Stomach (tissue), 8 donors: ENCODE measurements at regions not wholly inside any gene's neighbourhood (a gene's known extent, or its start where the extent isn't known, plus 50 kb on each side); places are given as distances from the start of the nearest gene placed in this dataset.

ENCODE experiments used
- DNase-seq, 2 donors: peaks; one replicate each; pipeline versions ENCODE4 v3.0.0 to v3.0.0-alpha.2; 2013 to 2019
- H3K27ac ChIP-seq, 5 donors: fragments of 200-600 bp in 4 of 5; sonication (generic) in 4 of 5; one replicate each; pipeline ENCODE4 v1.5.1; 2013 to 2019; ENCODE audit warnings: mild to moderate bottlenecking in 1 of 5, moderate library complexity in 1 of 5
- H3K27me3 ChIP-seq, 3 donors: fragments of 200-600 bp; sonication (generic); one replicate each; pipeline ENCODE4 v1.5.1; 2017 to 2019; ENCODE audit warnings: mixed run types in 1 of 3
- H3K36me3 ChIP-seq, 4 donors: fragments of 200-600 bp; sonication (generic); 1 replicate in 3 of 4; 2 replicates in 1 of 4; pipeline ENCODE4 v1.5.1; 2016 to 2019
- H3K4me1 ChIP-seq, 4 donors: fragments of 200-600 bp; sonication (generic); one replicate each; pipeline ENCODE4 v1.5.1; 2016 to 2019
- H3K4me3 ChIP-seq, 4 donors: fragments of 200-600 bp; sonication (generic) in 3 of 4; one replicate each; pipeline ENCODE4 v1.5.1; 2016 to 2019; ENCODE audit warnings: mild to moderate bottlenecking in 1 of 4
- H3K9me3 ChIP-seq, 4 donors: fragments of 200-600 bp; sonication (generic); one replicate each; pipeline ENCODE4 v1.5.1; 2016 to 2019
- EP300 ChIP-seq: sonication (generic); formaldehyde crosslinking; IDR thresholded peaks from one replicate; pipeline ENCODE4 v1.6.1; 2017; ENCODE audit warnings: antibody characterized with exemption
- POLR2A ChIP-seq, 4 donors: fragments of 450-650 bp; IDR thresholded peaks; one replicate each; pipeline ENCODE4 v1.6.1; 2016; ENCODE audit warnings: antibody characterized with exemption in 4 of 4, control low read depth in 2 of 4, mild to moderate bottlenecking in 1 of 4, moderate library complexity in 1 of 4
- POLR2AphosphoS5 ChIP-seq, 3 donors: sonication (generic); formaldehyde crosslinking; IDR thresholded peaks; one replicate each; pipeline ENCODE4 v1.6.1; 2016; ENCODE audit warnings: antibody characterized with exemption in 3 of 3
- whole genome bisulfite sequencing, 5 donors: extraction: QIAGEN DNeasy Blood & Tissue Kit in 3 of 5; methylation state at CpG; one replicate each; pipeline versions ENCODE4 v1.1.5 to v1.1.7; 2013 to 2018; 5-methylcytosine and 5-hydroxymethylcytosine counted together
- intact Hi-C: fragments of 100-400 bp; cut with DNase I; formaldehyde crosslinking; loops from one replicate; pipeline ENCODE4 v1.15.1; 2023; ENCODE audit warnings: low total_unique reads
- TF ChIP-seq, protein P1 (sequence below), 7 experiments: fragments of 450-650 bp in 4 of 7; fragments of 200-600 bp in 3 of 7; sonication (generic) in 3 of 7; IDR thresholded peaks; one replicate each; pipeline ENCODE4 v1.5.1; 2016 to 2019; ENCODE audit warnings: antibody characterized with exemption in 7 of 7, control low read depth in 2 of 7, mild to moderate bottlenecking in 1 of 7
- donor health status: healthy with polysubstance abuse.
- donor health status: Bipolar disorder and iron deficiency.
- donor health status: healthy.

DNA sequence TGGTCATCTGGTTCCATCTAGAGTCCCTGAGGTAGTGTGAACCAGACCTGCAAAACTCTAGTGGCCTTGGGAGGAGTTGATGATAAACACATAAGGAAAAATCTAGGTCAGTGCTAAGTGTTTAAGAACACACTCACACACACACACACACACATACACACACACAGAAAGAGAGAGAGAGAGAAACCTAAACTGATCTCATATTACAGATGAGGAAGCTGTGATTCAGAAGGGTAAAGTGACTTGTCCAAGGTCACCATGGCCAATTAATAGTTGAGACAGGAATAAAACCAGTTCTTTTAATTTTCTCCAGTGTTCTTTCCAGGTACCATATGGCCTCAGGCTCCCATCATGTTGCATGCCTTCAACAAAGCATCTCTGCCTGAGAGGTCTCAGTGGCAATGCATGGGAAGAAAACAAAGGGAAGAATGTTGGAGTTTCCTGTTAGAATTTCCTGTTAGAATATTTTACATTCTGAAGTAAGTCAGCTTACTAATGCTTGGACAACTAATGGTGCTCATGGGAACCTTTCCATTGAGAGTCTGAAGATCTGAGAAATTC, 77.3 kb upstream of the TSPAN2 start:
- intact Hi-C loops = no loop called here
- no peaks in the 10 kb centered on the region for H3K36me3 ChIP-seq
- no peak overlapping the region for H3K27ac ChIP-seq
- TF ChIP-seq POLR2A (IDR thresholded peaks at IDR 0.05) (no peak), EP300 (no peak), POLR2AphosphoS5 (IDR thresholded peaks at IDR 0.05) (no peak)
- TF ChIP-seq, protein P1, sequence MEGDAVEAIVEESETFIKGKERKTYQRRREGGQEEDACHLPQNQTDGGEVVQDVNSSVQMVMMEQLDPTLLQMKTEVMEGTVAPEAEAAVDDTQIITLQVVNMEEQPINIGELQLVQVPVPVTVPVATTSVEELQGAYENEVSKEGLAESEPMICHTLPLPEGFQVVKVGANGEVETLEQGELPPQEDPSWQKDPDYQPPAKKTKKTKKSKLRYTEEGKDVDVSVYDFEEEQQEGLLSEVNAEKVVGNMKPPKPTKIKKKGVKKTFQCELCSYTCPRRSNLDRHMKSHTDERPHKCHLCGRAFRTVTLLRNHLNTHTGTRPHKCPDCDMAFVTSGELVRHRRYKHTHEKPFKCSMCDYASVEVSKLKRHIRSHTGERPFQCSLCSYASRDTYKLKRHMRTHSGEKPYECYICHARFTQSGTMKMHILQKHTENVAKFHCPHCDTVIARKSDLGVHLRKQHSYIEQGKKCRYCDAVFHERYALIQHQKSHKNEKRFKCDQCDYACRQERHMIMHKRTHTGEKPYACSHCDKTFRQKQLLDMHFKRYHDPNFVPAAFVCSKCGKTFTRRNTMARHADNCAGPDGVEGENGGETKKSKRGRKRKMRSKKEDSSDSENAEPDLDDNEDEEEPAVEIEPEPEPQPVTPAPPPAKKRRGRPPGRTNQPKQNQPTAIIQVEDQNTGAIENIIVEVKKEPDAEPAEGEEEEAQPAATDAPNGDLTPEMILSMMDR (IDR thresholded peaks at IDR 0.05) = no peak
- H3K27me3 ChIP-seq = no peaks in the 10 kb centered on the region
- no peaks in the 10 kb centered on the region for H3K4me1 ChIP-seq
- no peaks in the 10 kb centered on the region for H3K9me3 ChIP-seq
- H3K4me3 ChIP-seq = no peak overlapping the region
- DNase-seq = no peak

DNA sequence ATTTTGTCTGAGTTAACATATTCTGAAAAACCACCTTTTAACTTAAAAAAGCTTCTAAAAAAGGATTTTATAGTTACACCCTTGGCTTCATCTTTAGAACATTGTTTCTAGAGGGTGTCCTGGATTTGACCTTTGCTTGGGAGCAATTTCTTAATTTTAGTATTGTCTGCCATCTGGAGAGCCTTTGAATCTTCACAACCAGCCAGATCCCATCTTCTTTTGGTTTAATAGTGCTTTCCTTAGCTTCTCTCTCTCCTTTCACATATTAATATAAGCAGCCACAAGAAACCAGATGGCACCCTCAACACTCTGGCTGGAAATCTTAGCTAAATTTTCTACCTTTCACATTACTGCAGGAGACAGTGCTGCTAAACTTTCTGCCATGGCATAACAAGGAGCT, 76.5 kb upstream of the TSPAN2 start:
- intact Hi-C loops = no loop called here
- H3K4me1 ChIP-seq = no peaks in the 10 kb centered on the region
- no peak for DNase-seq
- no peaks in the 10 kb centered on the region for H3K9me3 ChIP-seq
- no peak overlapping the region for H3K4me3 ChIP-seq
- no peaks in the 10 kb centered on the region for H3K36me3 ChIP-seq
- no peaks in the 10 kb centered on the region for H3K27me3 ChIP-seq
- H3K27ac ChIP-seq = no peak overlapping the region
- TF ChIP-seq EP300 (no peak), POLR2AphosphoS5 (IDR thresholded peaks at IDR 0.05) (no peak), POLR2A (IDR thresholded peaks at IDR 0.05) (no peak)
- TF ChIP-seq, protein P1 (IDR thresholded peaks at IDR 0.05) = no peak

DNA sequence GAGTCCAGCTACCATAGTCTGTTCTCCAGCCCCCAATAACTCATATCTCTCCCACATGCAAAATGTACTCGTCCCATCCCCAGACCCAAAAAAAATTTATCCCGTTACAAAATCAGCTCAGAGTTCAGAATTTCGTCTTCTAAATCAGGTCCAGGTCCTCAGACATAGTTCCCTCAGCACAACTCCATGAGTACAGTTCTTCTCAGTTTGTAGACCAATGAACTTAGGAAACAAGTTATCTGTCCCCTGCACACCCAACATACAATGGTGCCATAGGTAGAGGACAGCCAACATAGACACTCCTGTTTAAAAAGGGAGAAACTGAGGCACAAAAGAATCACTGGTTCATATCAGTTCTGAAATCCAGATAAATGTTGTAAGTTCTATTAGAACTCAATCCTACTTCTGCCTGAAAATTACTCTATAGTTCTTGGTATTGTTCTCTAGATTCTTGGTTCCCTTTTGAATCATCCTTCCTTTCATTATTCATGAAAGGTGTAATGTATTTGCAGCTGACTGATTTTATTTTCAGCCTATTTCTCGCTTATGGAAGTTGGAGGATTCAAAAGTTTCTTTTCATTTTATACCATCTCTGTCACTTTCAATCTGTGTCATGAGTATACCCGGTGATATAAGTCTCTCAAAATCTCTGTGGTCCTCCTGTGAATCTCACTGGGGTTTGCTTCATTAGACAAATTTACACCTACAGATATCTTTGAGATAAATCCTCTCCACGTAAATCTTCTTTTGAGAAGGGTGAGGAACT, 75.8 kb upstream of the TSPAN2 start:
- intact Hi-C loops = no loop called here
- Histone ChIP-seq H3K9me3 (no peaks in the 10 kb centered on the region), H3K4me1 (no peaks in the 10 kb centered on the region), H3K36me3 (no peaks in the 10 kb centered on the region), H3K27ac (no peak overlapping the region), H3K4me3 (no peak overlapping the region), H3K27me3 (no peaks in the 10 kb centered on the region)
- DNase-seq = no peak
- WGBS, 5 donors = 84 to 86% (median 85%) methylated on average over 6 of the region's 6 CpGs
- TF ChIP-seq, protein P1 (IDR thresholded peaks at IDR 0.05) = no peak
- no peak for TF ChIP-seq EP300
- TF ChIP-seq POLR2A (IDR thresholded peaks at IDR 0.05) = no peak
- no peak for TF ChIP-seq POLR2AphosphoS5 (IDR thresholded peaks at IDR 0.05)

DNA sequence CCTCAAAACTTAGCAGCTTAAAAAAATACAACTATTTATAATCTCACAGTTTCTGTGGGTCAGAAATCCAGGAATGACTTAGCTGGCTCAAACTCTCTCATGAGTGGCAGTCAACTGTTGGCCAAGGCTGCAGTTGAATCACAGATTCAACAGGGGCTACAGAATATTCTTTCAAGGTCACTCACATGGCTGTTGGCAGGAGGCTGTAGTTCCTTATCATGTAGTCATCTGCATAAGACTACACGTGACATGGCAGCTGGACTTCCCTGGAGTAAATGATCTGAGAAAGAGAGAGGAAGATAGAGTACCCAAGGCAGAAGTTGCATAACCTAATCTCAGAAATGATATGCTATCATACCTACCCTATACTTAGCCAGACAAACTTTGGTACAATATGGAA, 75.2 kb upstream of the TSPAN2 start:
- no peak overlapping the region for H3K27ac ChIP-seq
- H3K27me3 ChIP-seq = no peaks in the 10 kb centered on the region
- TF ChIP-seq POLR2A (IDR thresholded peaks at IDR 0.05) (no peak), EP300 (no peak), POLR2AphosphoS5 (IDR thresholded peaks at IDR 0.05) (no peak)
- TF ChIP-seq, protein P1 (IDR thresholded peaks at IDR 0.05) = no peak
- no peak overlapping the region for H3K4me3 ChIP-seq
- intact Hi-C loops = no loop called here
- DNase-seq = no peak
- H3K4me1 ChIP-seq = no peaks in the 10 kb centered on the region
- 42 to 67% (median 48%) methylated on average over 1 of the region's 1 CpG for WGBS, 5 donors
- H3K36me3 ChIP-seq = no peaks in the 10 kb centered on the region
- no peaks in the 10 kb centered on the region for H3K9me3 ChIP-seq
